HG02571 (cell line): ENCODE measurements at regions not wholly inside any gene's neighbourhood (a gene's known extent, or its start where the extent isn't known, plus 50 kb on each side); places are given as distances from the start of the nearest gene placed in this dataset.

ENCODE experiments used
- ATAC-seq: cut with Tn5 transposase; IDR thresholded peaks from one replicate; pipeline ENCODE4 v1.9.1; 2021; ENCODE audit warnings: mild to moderate bottlenecking, moderate library complexity; ENCODE audit not compliant: unreplicated experiment

GRCh38 chr7:79732535-79732934 is 279.1 kb upstream of the MAGI2 start:
- ATAC-seq: no peak

GRCh38 chr7:79730971-79731370 is 277.5 kb upstream of the MAGI2 start:
- ATAC-seq: no peak

- ATAC-seq: no peak
These were observed 270.6 kb upstream of the MAGI2 start for GRCh38 chr7:79723833-79724618.

- ATAC-seq: no peak
These were observed 268.8 kb upstream of the MAGI2 start for GRCh38 chr7:79722217-79722616.

- ATAC-seq: no peak
These were observed 265.7 kb upstream of the MAGI2 start for GRCh38 chr7:79719216-79719615.

- no peak for ATAC-seq
These were observed 262.9 kb upstream of the MAGI2 start for GRCh38 chr7:79716329-79716728.

- ATAC-seq: no peak
These were observed 260.6 kb upstream of the MAGI2 start for GRCh38 chr7:79714081-79714480.

- ATAC-seq: no peak
These were observed 259.8 kb upstream of the MAGI2 start for GRCh38 chr7:79713276-79713675.

GRCh38 chr7:79711660-79712059 is 258.2 kb upstream of the MAGI2 start:
- no peak for ATAC-seq

GRCh38 chr7:79709574-79710409 is 256.3 kb upstream of the MAGI2 start:
- no peak for ATAC-seq

- no peak for ATAC-seq
These were observed 248.6 kb upstream of the MAGI2 start for GRCh38 chr7:79702116-79702515.

GRCh38 chr7:79692015-79692414 is 238.5 kb upstream of the MAGI2 start:
- no peak for ATAC-seq

- no peak for ATAC-seq
These were observed 237.6 kb upstream of the MAGI2 start for GRCh38 chr7:79691074-79691473.

GRCh38 chr7:79684384-79684783 is 230.9 kb upstream of the MAGI2 start:
- no peak for ATAC-seq

- ATAC-seq: no peak
These were observed 230.4 kb upstream of the MAGI2 start for GRCh38 chr7:79683916-79684315.

- no peak for ATAC-seq
These were observed 229.9 kb upstream of the MAGI2 start for GRCh38 chr7:79683185-79683890.

GRCh38 chr7:79681454-79681853 is 228.0 kb upstream of the MAGI2 start:
- no peak for ATAC-seq

- no peak for ATAC-seq
These were observed 220.5 kb upstream of the MAGI2 start for GRCh38 chr7:79673969-79674368.

GRCh38 chr7:79673421-79673820 is 220.0 kb upstream of the MAGI2 start:
- ATAC-seq: no peak

GRCh38 chr7:79668292-79668691 is 214.8 kb upstream of the MAGI2 start:
- ATAC-seq: no peak

- no peak for ATAC-seq
These were observed 213.0 kb upstream of the MAGI2 start for GRCh38 chr7:79666472-79666871.
